HG02884 (cell line): ENCODE measurements at regions not wholly inside any gene's neighbourhood (a gene's known extent, or its start where the extent isn't known, plus 50 kb on each side); places are given as distances from the start of the nearest gene placed in this dataset.

Experiments used
- ATAC-seq: cut with Tn5 transposase; IDR thresholded peaks from one replicate; pipeline ENCODE4 v1.9.1; 2021; ENCODE audit warnings: mild to moderate bottlenecking, moderate library complexity; ENCODE audit not compliant: unreplicated experiment

- ATAC-seq = no peak
Measured at GRCh38 chr11:31912808-31913207, 101.7 kb upstream of the PAX6 start.

DNA sequence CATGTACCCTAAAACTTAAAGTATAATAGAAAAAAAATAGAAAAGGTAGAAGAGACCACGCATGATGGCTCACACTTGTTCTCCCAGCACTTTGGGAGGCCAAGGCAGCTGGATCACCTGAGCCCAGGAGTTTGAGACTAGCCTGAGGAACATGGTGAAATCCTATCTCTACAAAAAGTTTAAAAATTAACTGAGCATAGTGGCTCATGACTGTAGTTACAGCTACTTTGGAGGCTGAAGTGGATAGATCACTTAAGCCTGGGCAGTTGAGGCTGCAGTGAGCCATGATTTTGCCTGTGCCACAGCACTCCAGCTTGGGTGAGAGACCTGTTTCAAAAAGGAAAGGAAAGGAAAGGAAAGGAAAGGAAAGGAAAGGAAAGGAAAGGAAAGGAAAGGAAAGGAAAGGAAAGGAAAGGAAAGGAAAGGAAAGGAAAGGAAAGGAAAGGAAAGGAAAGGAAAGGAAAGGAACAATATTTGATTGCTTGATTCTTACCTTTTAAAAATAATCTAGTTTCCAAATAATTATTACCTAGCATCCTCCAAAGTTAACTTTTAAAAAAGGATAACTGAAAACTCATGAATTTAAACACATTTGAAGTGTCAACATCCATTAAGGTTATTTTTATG is 99.9 kb upstream of the PAX6 start:
- no peak for ATAC-seq

GRCh38 chr11:31903225-31904074 is 92.3 kb upstream of the PAX6 start:
- ATAC-seq = no peak

DNA sequence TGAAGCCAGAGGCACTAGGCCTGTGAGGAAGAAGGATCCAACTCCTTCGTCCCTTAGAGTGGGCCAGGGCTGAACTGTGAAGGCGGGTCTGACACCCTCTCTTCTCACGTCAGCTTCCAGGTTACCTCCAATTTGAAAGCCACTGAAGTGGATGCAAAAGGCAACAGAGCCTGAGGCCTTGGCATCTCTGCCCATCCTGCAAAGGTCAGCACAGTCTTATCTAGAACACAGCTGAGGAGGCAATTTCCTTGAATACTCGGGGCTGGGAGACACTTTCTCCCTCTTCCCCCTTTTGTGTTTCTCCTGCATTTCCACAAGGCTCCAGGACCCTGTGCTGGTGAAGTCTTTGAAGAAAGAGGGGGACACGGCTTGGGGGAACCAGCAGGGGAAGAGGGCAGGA is 91.6 kb upstream of the PAX6 start:
- no peak for ATAC-seq

DNA sequence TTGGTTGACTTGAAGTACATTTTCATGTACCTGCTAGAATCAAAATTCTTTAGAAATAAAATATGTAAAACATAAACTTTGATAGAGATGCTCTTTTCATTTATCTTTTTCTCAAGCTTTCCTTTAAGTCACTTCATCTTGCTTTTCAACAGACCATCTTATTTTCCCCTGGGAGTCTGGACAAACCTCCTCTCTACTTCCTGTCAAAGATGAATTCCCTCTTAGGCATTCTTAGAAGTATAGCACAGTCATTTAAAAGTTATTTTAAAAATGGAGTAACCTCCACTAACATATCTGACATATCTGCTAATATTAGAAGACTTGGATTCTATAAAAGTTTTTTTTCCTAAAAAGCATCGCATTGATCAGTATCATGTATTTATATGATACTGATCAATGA is 84.8 kb upstream of the PAX6 start:
- ATAC-seq = no peak

- no peak for ATAC-seq
Measured at GRCh38 chr11:31887180-31887579, 76.1 kb upstream of the PAX6 start.

- no peak for ATAC-seq
Measured at GRCh38 chr11:31884080-31884479, 73.0 kb upstream of the PAX6 start.

DNA sequence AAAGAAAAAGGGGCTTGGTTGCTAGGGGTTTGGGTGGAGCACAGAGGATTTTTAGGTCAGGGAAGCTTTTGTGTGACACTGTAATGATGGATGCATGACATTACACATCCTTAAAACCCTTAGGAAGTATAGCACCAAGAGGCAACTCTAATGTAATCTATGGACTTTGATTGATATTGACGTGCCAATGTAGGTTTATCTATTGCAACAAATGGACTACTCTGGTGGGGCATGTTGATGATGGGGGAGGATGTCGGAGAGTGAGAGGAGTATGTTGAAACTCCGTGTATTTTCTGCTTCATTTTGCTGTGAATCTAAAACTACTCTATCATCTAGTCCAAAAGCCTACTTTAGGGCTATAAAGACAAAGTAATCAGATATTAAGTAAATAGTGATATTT is 72.3 kb upstream of the PAX6 start:
- no peak for ATAC-seq

GRCh38 chr11:31882951-31883392 is 71.8 kb upstream of the PAX6 start:
- ATAC-seq = no peak

- no peak for ATAC-seq
Measured at GRCh38 chr11:31881825-31882224, 70.7 kb upstream of the PAX6 start.

DNA sequence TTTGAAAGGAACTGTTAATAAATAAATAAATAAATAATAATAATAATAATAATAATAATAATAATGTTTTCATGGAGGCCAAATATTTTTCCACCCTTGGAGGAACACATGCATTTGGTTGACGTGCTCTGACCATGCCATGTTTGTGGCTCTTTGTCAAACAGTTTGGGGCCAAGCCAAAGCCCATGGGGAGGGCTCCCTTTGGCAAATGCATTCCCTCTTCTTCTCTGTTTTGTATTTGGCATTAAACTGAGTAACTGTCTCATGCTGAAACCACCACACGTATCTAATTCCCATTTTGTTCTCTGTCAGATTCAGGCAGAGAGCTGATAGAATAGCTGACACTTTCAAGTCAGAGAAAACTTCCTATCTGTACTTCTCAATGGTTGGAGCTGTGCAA is 68.6 kb upstream of the PAX6 start:
- ATAC-seq = no peak

GRCh38 chr11:31877863-31878262 is 66.7 kb upstream of the PAX6 start:
- no peak for ATAC-seq

- ATAC-seq = no peak
Measured at GRCh38 chr11:31877083-31877482, 66.0 kb upstream of the PAX6 start.

- no peak for ATAC-seq
Measured at GRCh38 chr11:31875866-31876560, 64.9 kb upstream of the PAX6 start.

GRCh38 chr11:31874631-31875191 is 63.6 kb upstream of the PAX6 start:
- ATAC-seq = no peak

DNA sequence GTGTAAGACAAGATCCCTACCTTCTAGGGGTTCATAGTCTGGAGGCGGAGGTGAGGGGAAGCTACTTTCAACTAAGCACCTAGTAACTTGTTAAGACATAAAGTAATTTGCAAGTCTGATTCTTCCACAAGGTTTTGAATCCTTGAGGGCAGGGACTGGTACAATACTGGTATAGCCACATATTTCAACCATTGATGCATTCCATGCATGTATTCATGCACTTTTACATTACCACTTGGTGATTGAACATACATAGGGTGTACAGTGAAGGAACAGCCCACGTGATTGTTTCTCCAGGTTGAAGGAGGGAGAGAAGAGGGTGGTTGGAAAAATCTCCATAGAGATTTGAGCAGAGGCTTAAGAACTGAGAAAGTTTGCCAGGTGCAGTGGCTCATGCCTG is 62.0 kb upstream of the PAX6 start:
- ATAC-seq = no peak

- ATAC-seq = no peak
Measured at GRCh38 chr11:31872076-31872443, 60.9 kb upstream of the PAX6 start.

DNA sequence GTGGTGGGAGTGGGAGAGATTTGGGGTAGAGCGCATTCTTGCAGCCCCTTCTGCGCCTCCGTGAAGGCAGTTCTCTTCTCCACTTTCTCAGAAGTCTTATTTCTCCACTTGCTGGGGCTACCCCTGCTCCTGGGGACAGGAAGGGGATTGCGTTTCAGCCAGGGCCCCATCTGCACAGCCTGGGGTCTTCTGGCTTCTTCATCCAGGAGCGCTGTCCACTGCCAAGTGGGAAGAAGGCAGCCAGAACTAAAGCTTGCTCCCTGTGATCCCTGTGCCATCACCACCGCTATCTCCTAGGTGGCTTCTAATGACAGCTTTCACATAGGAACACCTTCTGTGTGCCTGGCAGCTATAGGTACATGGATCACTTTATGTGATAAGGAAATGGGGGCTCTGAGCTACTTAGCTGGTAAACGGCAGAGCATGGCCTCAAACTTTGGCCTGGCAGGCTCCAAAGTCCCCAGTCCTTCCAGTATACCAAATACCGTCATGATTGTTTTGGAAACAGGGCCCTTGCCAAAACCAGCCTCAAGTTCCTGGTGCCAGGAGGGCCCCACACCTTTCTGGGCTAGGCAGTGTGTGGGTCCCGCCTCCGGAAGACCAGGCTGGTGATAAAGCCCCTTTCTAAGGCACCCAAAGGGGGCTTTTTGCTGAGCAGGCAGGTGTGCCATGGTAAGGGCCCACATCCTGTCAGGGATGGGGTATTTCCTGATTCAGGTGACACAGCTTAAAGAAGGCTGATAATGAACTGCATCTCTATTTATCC is 60.4 kb upstream of the PAX6 start:
- no peak for ATAC-seq

GRCh38 chr11:31870609-31871309 is 59.6 kb upstream of the PAX6 start:
- ATAC-seq = no peak

GRCh38 chr11:31869986-31870385 is 58.9 kb upstream of the PAX6 start:
- no peak for ATAC-seq
